ENCODE measurements at regions not wholly inside any gene's neighbourhood (a gene's known extent, or its start where the extent isn't known, plus 50 kb on each side); places are given as distances from the start of the nearest gene placed in this dataset.

DNA sequence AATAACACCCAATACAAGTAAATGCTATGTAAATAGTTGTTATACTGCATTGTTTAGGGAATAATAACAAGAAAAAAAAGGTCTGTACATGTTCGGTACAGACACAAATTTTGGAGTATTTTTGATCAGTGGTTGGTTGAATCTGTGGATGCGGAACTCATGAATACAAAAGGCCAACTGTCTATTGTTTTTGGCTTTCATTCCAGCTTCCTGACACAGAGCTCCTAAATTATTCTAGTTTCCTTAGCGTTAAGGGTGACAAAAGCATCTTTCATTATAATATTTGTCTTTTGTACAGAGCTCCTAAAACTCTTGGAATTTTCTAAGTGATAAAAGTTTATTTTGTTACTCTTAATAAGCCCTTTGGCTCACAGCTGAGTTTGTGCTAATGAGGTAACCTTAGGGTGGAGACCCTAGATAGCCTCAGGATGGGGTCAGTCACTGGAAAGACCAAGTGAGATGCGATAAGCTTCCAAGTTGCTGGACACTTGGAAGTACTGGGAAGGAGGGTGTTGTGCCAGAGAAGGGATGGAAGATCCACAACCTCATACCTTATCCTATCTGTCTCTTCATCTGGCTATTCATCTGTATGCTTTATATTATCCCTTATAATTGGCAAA, 57.4 kb upstream of the PRRC2C start:
- no peak for ATAC-seq
- no peak overlapping the region for H3K27ac ChIP-seq
- TF ChIP-seq, protein P1, sequence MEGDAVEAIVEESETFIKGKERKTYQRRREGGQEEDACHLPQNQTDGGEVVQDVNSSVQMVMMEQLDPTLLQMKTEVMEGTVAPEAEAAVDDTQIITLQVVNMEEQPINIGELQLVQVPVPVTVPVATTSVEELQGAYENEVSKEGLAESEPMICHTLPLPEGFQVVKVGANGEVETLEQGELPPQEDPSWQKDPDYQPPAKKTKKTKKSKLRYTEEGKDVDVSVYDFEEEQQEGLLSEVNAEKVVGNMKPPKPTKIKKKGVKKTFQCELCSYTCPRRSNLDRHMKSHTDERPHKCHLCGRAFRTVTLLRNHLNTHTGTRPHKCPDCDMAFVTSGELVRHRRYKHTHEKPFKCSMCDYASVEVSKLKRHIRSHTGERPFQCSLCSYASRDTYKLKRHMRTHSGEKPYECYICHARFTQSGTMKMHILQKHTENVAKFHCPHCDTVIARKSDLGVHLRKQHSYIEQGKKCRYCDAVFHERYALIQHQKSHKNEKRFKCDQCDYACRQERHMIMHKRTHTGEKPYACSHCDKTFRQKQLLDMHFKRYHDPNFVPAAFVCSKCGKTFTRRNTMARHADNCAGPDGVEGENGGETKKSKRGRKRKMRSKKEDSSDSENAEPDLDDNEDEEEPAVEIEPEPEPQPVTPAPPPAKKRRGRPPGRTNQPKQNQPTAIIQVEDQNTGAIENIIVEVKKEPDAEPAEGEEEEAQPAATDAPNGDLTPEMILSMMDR (IDR thresholded peaks at IDR 0.05), result no peak
- no peaks in the 10 kb centered on the region for H3K36me3 ChIP-seq
- H3K4me3 ChIP-seq, result no peak overlapping the region
- no peaks in the 10 kb centered on the region for H3K9me3 ChIP-seq
- no peaks in the 10 kb centered on the region for H3K27me3 ChIP-seq
- WGBS, 2 donors, result 66 to 81% methylated on average over 4 of the region's 4 CpGs
- no peak for FAIRE-seq
- no peaks in the 10 kb centered on the region for H3K4me1 ChIP-seq
- no peak for DNase-seq
- intact Hi-C loops (cut with DNase I), result no loop called here

DNA sequence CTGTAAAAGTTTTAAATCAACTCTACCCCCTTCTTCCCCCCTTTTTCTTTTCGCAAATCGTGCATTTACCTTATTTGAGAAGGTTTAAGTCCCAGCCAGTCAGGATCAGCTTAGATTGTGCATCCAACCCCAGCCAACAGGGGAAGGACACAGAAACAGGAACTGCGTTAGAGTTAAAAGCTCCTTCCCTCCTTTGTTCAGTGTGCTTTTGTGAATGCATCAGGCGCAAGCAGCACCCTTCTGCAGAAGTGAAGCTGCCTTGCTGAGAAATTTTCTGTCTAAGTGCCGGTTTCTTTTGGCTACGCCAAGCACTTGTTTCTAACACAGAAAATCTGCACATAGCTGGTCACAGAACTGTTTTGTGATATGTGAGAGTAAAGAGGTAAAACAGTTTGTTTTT, 56.2 kb upstream of the PRRC2C start:
- no peak for FAIRE-seq
- H3K27ac ChIP-seq, result no peak overlapping the region
- TF ChIP-seq, protein P1 (IDR thresholded peaks at IDR 0.05), result no peak

DNA sequence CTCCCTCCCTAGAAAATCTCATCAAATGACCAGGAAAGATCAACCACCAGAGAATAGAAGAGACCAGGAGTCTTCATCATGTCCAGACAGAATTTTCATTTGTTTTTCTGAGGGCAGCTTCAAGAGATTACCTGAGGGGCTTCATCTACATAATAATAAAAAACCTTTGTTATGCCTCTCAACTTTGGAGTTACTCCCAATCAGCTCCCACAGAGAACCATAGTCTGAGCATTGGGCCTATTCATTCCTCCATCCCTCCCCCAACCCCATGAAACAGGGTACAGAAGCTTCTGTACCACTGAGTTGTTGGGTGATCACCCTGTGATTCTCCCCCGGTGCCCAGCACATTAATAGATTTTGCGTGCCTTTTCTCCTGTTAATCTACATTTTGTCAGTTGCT, 53.3 kb upstream of the PRRC2C start:
- FAIRE-seq (no peak), DNase-seq (no peak), ATAC-seq (no peak)
- Histone ChIP-seq H3K4me1 (no peaks in the 10 kb centered on the region), H3K9me3 (no peaks in the 10 kb centered on the region), H3K27me3 (no peaks in the 10 kb centered on the region), H3K4me3 (no peak overlapping the region), H3K27ac (no peak overlapping the region), H3K36me3 (no peaks in the 10 kb centered on the region)
- 45 to 87% methylated on average over 2 of the region's 2 CpGs for WGBS, 2 donors
- TF ChIP-seq, protein P1 (IDR thresholded peaks at IDR 0.05), result no peak
- intact Hi-C loops (cut with DNase I), result no loop called here

More for the DNA sequence above, 56.2 kb upstream of the PRRC2C start:
- DNase-seq (no peak), ATAC-seq (no peak)
- no peaks in the 10 kb centered on the region for H3K36me3 ChIP-seq
- no peaks in the 10 kb centered on the region for H3K27me3 ChIP-seq
- no peaks in the 10 kb centered on the region for H3K4me1 ChIP-seq
- intact Hi-C loops (cut with DNase I), result no loop called here
- WGBS, 2 donors, result 75 to 81% methylated on average over 6 of the region's 6 CpGs
- H3K4me3 ChIP-seq, result no peak overlapping the region
- no peaks in the 10 kb centered on the region for H3K9me3 ChIP-seq

DNA sequence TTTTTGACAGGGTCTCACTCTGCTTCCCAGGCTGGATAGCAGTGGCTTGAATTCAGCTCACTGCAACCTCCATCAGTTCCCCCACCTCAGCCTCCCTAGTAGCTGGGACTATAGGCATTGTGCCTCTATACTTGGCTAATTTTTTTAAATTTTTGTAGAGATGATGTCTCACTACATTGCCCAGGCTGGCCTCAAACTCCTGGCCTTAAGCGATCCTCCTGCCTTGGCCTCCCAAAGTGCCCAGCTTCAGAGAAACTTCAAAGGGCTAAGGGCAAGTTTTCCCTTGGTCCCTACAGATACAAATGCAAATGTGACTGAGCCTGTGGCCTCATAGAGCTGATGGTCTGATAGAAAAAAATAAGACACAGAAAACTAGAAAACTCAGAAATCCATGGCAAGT, 52.9 kb upstream of the PRRC2C start:
- Histone ChIP-seq H3K36me3 (no peaks in the 10 kb centered on the region), H3K9me3 (no peaks in the 10 kb centered on the region), H3K27ac (no peak overlapping the region), H3K27me3 (no peaks in the 10 kb centered on the region), H3K4me1 (no peaks in the 10 kb centered on the region), H3K4me3 (no peak overlapping the region)
- no peak for ATAC-seq
- intact Hi-C loops (cut with DNase I), result no loop called here
- TF ChIP-seq, protein P1 (IDR thresholded peaks at IDR 0.05), result no peak
- WGBS, 2 donors, result 94 to 100% methylated on average over 1 of the region's 1 CpG
- no peak for FAIRE-seq
- no peak for DNase-seq

DNA sequence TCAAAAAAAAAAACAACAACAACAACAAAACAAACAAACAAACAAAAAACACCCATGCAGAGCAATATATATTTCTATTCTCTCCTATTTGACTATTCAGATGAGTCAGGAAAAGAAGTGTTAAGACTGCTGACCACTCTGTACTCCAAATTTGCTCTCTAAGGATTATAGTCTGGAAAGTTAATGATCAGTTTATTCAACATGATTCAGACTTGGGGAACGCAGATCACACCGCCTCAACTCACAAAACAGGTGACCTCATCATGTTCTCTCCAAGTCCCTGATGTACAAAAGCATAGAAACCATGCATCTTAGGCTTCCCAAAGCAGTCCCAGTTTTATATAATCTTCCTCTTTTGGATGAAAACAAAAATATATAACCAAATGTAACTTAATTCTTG, 51.9 kb upstream of the PRRC2C start:
- no peaks in the 10 kb centered on the region for H3K27me3 ChIP-seq
- DNase-seq (no peak), ATAC-seq (peak in 1 of 4 donors; percentile 18), FAIRE-seq (no peak)
- WGBS, 2 donors, result 64 to 71% methylated on average over 2 of the region's 2 CpGs
- intact Hi-C loops (cut with DNase I), result no loop called here
- no peak overlapping the region for H3K4me3 ChIP-seq
- TF ChIP-seq, protein P1 (IDR thresholded peaks at IDR 0.05), result no peak
- H3K36me3 ChIP-seq, result no peaks in the 10 kb centered on the region
- H3K4me1 ChIP-seq, result no peaks in the 10 kb centered on the region
- no peak overlapping the region for H3K27ac ChIP-seq
- H3K9me3 ChIP-seq, result no peaks in the 10 kb centered on the region

All from pancreas (tissue), 10 donors.